ENCODE measurements at regions not wholly inside any gene's neighbourhood (a gene's known extent, or its start where the extent isn't known, plus 50 kb on each side); places are given as distances from the start of the nearest gene placed in this dataset.
"Not testable (repeated sequence)": the region's sequence is repeated elsewhere in the genome, so short reads cannot be mapped to it uniquely, and the experiment has no call there.

DNA sequence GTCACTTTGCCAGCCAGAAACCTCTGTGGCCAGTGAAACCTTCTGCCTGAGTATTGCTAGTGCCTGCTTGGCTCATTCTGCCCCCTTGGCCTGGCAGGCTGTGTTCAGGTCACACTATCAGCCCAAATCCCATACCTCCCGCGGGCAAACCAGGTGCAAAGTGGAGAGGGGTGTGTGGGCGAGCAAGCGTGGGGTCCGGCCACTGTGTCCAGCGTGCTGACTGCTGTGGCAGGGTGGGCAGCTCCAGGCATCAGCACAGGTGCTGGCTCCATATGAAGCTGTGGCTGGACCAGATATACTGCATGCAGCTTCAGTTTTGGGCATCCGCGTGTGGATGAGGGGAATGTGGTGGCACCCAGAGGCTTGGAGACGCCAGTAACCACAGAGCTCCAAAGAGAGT lies 576.5 kb upstream of the EDIL3 start:
- DNase-seq: no peak

DNA sequence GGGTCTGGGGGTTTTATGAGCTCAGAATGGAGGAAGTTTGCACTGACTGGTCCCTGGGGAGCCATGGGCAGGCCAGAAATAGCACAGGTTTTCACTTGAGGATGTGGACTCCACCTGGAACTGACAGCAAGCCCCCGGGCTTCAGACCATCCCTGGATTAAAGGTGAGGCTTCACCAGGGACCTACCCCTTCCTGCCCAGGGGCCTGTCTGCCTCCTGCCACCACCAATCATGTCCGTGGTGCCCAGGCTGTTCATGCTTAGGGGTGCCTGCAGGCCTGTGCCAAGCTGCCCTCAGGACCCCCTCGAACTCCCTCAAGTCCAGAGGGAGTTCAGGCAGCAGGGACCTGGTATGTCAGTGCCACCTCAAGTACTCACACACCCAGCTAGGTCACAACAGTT lies 577.2 kb upstream of the EDIL3 start:
- DNase-seq: no peak

DNA sequence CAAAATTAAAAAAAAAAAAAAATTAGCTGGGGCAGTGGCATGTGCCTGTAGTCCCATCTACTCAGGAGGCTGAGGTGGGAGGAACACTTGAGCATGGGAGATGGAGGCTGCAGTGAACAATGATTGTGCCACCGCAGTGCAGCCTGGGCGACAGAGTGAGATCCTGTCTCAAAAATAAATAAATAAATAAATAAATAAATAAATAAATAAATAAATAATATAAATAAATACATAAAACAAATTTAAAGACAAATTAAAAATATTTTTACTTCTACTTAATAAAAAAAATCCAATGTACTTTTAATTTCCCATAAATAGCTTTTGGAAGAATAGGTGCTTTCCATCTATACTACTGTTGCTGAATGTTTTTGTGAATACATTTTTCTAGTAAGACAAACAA lies 598.4 kb upstream of the EDIL3 start:
- DNase-seq: no peak

DNA sequence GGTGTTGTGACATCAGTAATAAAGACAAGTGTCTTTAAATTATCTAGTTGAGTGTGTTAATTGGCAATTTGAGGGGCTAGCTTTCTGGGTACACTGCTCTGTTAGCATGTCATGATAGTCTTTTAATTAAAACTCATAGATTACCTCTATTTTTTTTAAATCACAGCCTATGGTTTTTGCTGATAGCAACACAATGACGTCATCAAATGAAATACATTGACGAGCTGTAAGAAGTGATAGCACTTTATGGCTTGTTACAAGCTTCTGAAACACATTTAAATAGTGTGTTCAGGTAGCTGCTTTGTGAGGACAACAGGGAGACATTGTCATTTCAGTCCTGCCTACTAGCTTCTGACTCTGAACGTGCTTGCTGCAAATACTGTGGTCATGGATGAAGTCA lies 600.5 kb upstream of the EDIL3 start:
- no peak for DNase-seq

DNA sequence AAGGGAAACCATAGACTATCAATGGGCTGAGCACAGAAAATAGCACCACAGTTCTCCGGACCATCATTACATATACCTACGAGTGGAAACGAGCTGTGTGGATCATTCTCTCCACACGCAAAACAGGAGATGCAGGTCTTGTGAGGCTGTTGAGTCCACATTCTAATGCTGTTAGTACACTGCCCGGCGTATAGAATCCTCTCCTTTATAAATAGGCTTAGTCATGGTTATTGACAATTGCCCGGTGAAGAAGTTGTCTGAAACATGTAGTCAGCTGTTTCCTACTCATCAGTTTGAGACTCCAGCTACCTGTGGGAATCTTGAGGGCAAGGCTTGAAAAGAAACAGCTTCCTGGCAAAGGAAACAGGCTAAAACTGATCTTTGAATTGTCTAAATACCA lies 602.0 kb upstream of the EDIL3 start:
- DNase-seq: no peak

DNA sequence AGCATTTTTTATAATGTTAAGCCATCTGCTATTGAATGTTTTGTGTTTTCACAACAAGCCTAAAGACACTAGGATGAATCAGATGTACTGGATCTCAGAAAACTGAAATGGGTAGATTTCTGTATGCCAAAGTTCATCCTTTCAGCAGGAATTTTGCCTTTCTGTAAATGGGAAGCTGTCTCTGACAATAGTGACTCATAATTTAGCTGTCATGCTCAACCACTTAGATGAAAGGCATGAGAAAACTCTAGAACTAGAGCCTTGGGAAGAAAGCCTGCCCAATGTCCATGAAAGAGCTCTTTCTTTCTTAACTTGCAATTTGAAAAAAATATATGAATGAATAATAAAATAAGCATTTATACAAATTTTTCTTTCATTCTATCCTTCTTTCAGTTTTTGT lies 616.0 kb upstream of the EDIL3 start:
- DNase-seq: no peak

DNA sequence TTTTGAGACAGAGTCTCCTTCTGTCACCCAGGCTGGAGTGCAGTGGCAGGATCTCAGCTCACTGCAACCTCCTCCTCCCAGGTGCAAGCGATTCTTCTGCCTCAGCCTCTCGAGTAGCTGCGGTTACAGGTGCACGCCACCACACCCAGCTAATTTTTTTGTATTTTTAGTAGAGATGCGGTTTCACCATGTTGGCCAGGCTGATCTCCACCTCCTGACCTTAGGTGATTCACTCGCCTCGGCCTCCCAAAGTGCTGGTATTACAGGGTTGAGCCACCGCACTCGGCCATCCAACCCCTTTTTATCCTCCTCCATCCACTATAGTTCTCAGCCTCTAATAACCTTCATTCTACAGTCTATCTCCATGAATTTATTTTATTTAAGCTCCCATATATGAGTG lies 617.3 kb upstream of the EDIL3 start:
- not testable (repeated sequence) for DNase-seq

DNA sequence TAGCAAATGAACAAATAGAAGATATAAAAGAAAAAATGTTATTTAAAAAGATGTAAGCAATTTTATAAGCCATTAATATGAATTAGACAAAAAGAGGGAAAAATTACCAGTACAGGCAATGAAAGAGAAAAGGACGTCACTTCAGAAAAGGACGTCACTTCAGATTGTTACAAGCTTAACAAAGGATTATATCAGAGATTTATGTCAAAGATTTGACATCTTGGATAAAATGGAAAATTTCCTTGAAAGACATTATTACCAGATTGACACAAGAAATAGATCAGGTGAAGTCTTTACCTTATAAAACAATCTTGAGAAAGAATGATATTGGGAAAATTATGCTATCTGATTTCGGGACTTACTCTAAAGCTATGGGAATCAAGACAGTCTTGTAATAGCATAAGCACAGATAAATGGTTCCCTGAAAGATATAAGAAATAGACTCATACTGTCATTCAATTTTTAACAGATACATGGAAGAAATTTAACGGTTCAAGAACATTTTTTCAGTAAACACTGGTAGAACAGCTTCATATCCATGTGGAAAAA lies 625.4 kb upstream of the EDIL3 start:
- no peak for DNase-seq

DNA sequence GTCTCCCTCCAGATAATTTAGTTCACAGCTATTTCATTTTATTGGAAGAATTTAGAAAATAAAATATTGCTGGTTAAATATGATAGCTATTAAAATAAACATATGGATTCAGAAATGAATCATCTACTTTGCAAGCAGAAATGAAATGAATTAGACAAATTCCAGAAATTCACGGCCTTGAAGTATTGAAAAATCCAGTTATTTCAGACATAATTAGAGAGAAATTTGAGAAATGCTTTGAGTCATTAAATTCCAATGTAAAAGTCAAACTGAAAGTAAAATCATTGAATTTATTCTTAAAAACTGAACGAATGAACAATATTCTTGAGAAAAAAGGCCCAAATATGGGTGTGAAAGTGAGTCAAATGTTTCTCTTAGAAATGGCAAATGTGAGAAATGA lies 632.6 kb upstream of the EDIL3 start:
- no peak for DNase-seq

DNA sequence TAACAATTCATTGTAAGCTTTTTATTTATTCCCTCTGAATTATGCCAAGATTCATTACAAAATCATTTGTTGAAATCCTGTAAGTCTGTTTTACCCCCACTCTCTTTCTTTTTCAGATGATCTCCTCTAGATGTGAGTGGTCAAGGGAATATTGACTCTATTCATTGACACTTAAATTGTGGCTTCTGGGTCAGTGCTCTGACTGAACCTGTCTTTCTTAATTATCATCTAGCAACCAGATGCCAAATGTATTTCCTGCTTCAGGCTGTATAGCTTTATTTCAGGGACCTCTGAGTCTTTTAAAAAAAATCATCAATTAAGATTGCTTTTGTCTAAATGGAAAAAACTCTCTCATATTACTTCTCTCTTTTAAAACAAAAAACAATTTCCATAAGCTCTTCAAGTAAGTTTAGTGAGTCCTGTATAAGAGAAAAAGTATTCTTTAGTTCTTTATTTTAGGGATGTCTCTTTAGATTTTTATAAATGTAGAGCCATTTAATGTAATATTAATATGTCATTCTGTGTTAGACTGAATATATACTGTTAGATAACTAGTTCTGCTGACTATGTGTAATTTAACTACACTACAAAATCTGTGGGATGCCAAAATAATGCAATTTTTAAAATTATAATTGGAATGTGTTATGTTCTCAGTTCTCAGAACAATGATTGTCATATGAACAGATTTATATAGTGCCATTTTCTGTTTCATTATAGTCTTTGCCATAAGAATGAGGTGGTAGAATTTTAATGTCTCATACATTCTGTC lies 645.8 kb upstream of the EDIL3 start:
- DNase-seq: no peak

DNA sequence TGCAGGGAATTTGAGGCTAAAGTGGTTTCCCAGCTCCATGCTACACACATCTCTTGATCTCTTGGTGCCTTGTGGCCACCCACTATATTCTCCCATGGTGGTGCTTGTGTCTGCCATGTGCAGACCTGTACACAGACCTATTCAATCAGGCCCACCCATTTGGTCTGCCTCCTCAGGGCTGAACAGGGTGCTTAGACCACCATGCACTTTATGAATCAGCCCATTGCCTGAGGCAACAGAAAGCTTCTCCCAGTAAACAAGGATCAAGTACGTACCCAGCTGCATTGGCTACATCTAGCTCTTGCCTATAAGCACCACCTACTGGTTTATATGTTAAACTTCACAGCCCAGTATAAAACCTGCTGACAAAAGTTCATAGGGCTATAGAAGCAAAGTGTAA lies 664.3 kb upstream of the EDIL3 start:
- no peak for DNase-seq

DNA sequence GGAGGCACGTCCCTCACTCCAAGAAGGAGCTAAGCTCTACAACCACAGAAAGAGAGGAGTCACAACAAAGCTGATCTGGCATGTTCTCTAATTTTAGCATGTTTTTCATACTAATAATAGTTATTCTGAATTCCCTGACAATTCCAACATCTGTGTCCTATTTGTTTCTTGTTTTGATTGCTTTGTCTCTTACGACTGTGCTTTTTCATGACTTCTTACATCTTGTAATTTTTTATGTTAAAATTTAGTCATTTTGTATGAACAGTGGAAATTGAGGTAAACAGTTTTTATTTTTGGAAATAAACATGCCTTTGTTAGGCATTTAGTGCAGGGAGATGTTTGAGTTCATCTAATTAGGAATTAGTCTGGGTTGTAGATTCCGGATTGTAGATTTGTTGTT lies 668.1 kb upstream of the EDIL3 start:
- no peak for DNase-seq

DNA sequence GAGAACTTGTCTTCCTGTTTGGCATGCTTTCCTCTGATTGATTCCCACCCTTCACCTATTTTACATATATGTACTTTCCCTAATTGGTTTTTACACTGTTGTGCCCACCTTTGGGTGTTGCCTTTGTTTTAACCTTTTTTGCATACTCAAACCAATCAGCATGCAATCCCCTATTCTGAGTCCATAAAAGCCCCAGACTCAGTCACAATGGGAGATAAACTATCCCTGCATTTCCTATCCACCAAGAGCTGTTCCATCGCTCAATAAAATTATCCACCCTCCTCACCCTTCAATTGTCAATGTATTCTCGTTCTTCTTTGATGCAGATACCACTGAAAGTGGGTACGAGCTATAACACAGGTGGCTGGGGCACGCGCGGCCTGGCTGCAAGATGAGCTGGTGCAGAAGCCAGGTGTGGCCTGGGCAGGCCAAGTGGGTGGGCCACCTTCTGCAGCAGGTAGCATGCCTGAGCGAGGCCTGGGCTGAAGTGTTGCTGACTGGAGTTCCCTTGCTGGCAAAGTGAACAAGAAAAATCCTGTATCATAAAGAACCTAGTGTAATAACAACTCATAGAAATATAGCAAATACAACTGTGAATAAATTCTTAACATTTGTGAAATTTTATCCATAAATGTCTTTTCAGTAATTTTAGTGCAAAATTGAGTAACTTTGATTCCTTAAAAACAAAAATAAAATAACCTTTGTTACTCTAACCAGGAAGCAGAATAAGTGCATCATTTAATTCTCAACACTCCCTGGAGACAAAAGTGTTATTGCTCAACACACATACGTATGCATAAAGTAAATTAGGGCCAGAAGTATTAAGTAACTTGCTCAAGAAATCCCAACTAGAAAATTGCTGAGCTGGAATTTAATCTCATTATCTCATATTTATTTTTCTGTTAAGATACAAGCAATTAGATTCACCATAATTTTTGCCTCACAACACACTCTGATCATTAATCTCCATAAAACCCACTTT lies 685.3 kb upstream of the EDIL3 start:
- DNase-seq: no peak

DNA sequence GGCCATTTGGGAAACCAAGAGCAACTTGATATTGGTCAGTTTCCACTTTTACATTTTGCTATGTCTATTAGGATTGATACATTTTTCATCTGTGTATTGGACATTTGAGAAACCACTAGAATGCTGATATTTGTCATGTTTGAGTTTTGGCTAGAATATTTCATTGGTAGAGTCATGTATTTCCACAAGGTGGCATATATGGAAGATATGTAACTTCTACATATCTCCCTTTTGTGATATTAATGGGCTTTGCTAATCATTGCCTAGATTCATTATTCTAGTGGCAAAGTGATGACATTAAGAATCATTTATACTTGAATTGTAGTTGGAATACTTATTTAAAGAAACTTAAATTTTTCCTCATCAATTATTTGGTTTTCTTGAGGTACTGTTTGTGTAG lies 692.9 kb upstream of the EDIL3 start:
- no peak for DNase-seq

DNA sequence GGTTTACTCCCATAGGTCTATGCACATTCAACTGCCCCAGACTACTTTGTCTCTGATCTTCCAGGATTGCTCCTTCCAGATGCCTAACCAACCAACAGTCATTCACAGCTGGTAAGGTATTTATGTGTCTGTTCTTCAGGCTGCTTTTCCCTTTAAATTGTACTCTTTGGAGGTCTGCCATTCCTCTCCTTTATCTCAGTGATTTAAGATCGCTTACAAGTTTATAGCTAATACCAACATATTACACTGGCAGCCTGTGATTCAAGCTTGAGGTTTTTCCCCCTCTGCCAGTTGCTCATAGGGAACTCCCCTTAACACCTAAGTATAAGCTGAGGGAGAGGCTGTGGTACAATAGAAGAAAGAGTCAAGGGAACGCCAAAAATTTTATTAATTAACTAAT lies 711.7 kb upstream of the EDIL3 start:
- no peak for DNase-seq

DNA sequence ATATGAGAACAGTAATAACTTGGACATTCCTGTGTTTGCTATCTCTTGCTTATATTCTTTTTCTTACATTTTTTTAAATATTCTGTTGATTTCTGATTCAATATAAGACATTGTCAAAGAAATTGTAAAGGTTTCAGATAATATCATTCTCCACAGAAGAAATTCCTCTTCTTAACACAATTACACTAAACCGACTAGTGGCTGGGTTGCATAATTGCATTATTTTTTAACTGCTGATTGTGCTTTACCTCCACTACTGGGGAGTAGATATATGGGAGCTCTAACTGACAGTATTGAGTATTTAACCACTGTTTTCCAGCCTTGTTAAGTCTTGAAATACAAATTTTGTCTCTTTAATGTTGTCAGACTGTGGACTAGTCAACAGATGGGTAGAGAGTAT lies 723.8 kb upstream of the EDIL3 start:
- DNase-seq: no peak

DNA sequence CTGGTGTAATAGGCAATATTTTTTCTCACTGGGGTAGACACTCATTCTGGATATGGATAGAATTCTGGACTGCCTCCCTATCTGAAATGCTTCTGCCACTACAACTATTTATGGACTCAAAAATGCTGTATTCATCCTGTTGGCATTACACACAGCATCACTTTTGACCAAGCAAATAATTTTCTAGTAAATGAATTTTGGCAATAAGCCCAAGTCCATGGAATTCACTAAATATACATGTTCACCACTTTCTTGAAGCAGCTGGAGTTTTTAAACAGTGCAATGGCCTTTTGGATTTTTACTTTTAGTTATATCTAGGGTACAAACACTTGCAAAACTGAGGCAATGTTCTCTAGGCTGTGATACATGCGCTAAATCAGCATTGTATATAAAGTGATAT lies 724.9 kb upstream of the EDIL3 start:
- no peak for DNase-seq

DNA sequence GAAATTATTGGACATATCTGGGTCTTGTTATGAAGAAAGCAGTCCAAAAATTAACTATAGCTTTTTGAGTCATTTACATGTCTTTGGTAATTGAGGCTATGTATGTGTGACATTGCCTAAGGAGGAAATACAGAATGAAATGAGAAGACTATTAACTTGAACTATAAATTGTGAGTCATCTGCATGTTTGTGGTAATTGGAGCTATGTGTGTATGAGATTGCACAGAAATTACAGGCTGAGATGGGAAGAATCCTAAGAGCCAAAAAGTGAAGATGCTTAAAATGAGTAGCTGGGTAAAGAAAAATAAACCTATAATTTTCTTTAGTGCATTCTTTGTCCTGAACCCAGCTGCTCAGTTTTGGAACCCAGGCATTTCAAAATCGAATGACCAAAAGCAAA lies 747.6 kb upstream of the EDIL3 start:
- DNase-seq: no peak

DNA sequence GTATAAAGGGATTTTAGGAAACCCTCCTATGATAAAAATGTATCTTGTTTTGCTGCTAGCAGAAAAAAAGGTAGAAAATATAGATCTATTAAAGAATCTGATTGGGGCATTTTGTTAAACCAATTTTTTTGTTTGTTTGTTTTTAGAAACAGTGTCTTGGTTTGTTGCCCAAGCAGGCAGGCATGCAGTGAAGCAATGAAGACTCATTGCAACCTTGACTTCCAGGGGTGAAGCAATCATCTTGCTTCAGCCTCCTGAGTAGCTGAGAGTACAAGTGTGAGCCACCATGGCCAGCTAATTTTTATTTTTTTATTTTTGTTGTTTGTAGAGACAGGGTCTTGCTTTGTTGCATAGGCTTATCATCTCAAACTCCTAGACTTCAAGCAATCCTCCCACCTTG lies 755.8 kb upstream of the EDIL3 start:
- DNase-seq: no peak

DNA sequence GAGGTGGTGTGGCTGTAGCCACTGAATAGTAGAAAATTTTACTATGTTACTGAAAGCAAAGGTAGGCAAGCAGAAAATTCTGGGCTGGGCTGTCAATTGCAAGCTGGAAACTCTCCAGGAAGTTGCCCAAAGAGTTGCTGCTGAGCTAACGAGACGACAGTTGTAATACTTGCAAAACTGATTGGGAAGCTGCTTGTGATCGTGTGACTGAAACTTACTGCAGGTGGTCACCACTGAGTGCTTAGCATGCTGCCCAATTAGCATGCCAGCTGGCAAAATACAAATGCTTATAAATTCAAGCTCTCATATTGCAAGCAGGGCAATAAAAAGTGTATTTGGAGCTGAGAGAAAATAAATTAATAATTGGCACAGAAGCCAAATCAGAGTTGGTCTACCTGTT lies 758.5 kb upstream of the EDIL3 start:
- DNase-seq: no peak

DNA sequence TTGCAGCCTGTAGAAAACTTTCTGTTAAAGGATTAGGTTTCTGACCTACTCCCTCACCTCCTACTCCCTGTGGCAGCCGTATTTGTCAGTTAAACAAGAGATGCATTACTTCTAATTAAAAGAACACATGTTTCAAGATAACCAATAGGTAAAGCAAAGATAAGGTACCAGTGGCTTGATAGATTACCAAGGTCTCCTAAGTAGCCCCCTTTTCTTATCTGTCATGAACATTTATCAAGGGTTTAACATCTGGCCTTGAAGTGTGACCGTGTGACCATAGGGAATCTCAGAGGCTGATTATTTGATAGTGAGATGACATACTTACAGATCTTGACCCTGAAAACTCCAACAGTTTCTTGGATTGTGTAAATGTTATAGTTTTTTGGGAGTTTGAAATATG lies 764.0 kb upstream of the EDIL3 start:
- DNase-seq: no peak

DNA sequence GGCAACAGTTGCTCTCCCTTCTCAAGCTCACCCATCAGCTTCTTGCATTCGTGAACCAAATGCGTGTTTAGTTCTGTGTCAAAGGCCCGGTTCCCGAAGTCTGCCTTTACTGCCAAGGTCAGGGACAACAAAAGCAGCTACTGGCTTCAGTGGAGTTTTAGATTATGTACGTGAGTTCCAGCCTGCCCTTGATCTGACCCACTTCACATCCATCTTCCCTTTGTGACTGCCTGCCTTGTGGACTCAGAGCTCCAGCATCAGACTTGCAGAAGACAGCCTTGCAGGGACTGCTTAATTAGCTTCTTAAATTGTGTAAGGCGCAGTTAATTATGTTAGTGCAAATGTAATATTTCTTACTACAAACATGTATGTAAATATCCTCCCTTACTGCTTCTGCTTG lies 774.7 kb upstream of the EDIL3 start:
- DNase-seq: no peak

DNA sequence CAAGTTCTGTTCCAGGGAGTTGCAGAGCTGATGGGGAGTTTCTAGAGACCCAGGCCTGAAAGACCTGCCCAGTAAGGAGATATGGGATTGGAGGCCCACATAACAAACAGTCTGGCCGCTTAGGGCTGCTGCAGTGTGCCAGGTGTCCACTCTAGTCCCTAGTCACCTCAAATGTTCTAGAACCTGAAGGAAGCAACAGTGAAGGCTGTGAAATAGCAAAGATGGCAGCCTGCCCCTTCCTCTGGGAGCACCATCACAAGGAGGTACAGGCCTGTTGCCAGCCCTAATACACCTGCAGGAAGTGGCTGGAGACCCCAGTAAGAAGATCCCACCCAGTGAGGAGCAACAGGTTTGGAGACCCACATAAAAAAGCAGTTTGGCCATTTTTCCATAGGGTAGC lies 783.8 kb upstream of the EDIL3 start:
- DNase-seq: no peak

DNA sequence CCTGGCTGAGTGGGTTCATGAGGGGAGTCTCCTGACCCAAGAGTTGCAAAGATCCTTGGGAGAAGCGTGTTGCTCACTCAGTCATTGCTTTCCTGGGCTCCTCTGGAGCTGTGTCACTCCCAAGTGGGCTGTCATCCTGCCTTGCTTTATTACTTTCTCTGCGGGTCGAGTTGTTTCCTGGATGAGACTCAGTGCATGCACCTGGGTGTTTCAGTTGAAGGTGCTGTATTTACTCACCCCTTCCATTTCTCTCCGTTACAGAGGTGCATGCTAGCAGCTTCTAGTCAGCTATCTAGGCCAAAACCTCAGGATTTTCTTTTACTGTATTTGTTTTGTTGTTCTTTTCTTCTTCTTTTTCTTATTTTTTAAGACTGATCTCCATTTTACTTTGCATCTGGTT lies 785.5 kb upstream of the EDIL3 start:
- DNase-seq: no peak

All from NCI-H2171 treated with DMSO at 0.1 percent for 48 hours (cell line).